ENCODE measurements at regions not wholly inside any gene's neighbourhood (a gene's known extent, or its start where the extent isn't known, plus 50 kb on each side); places are given as distances from the start of the nearest gene placed in this dataset.

DNA sequence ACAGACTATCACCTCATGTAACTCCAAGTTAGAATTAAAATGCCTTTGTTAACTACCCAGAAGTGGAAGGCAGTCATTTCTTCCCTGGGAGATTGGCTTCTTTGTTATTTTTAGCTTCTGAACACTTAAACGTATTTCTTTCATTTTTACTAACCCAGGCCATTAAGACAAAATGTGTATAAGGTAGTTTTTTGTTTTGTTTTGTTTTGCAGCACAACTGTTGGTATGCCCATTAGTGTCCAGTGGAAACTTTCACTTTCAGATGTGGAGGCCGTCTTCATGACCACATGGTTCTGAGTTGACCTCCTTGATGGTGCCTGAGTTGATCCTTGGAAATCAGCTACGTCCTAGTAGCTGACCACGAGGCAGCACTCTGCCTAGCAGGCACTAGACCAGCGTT lies 264.6 kb upstream of the ZNF608 start:
- DNase-seq = no peak

GRCh38 chr5:125011419-125011818 lies 265.0 kb upstream of the ZNF608 start:
- DNase-seq = no peak

GRCh38 chr5:125011947-125012346 lies 265.5 kb upstream of the ZNF608 start:
- DNase-seq = peak; percentile 14

- DNase-seq = no peak
These were observed 266.4 kb upstream of the ZNF608 start for GRCh38 chr5:125012727-125013451.

- DNase-seq = no peak
These were observed 267.8 kb upstream of the ZNF608 start for GRCh38 chr5:125014202-125014601.

- DNase-seq = no peak
These were observed 271.4 kb upstream of the ZNF608 start for GRCh38 chr5:125017796-125018195.

DNA sequence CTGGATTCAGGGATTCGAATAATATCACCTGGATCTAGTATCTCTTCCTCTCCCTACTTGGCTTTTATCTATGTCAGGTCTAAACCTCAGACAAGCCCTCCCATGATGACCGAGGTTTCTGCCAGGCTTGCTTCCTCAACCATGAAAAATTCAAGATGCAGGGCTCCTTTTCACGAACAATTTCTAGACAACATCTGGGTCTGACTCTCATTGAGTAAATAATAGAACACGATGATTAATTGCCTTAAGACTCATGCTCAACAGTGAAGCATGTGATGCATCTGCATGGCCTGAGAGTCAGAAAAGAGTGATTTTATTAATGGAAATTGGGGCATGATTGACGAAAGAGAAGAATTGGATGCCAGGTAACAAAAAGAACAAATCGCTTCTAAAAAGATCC lies 277.2 kb upstream of the ZNF608 start:
- no peak for DNase-seq

GRCh38 chr5:125026867-125027731 lies 280.7 kb upstream of the ZNF608 start:
- DNase-seq = no peak

GRCh38 chr5:125032286-125032685 lies 285.8 kb upstream of the ZNF608 start:
- DNase-seq = no peak

- no peak for DNase-seq
These were observed 287.2 kb upstream of the ZNF608 start for GRCh38 chr5:125033602-125034001.

- no peak for DNase-seq
These were observed 287.9 kb upstream of the ZNF608 start for GRCh38 chr5:125034331-125034730.

DNA sequence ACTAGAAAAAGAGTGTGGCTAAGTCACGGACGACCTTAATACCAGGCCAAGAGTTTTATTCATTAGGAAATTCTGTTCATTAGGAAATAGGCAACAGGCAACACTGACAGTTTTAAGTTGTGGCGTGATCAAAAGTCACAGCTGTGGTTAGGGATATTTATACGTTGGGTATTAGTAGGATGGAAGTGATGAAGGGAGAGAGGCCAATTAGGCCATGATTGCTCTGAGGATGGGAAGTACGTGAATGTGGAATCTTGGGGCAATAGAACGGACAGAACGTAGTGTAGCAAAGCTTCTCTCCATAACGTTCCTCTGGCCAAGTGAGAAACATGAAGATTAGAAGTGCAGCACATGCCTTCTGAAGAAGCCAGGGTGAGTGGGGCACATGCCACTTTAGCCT lies 290.1 kb upstream of the ZNF608 start:
- no peak for DNase-seq

GRCh38 chr5:125037020-125037419 lies 290.6 kb upstream of the ZNF608 start:
- no peak for DNase-seq

DNA sequence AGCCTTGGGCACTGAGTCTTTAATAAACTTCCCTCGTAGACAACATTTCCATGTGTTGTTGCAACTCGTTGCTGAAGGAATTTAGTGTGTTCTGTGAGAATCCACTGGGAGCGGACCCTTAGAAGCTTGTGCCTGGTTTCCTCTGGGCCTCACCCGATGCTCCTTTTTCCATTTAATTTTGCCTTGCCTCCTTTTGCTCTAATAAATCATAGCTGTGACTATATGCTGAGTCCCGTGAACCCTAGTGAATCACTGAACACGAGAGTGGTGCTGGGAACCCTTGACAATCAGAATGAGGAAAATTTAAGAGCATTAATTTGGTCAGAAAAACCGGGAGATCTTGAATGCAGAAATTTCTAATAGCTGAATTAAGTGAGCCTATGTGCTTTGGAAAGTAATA lies 291.1 kb upstream of the ZNF608 start:
- DNase-seq = no peak

DNA sequence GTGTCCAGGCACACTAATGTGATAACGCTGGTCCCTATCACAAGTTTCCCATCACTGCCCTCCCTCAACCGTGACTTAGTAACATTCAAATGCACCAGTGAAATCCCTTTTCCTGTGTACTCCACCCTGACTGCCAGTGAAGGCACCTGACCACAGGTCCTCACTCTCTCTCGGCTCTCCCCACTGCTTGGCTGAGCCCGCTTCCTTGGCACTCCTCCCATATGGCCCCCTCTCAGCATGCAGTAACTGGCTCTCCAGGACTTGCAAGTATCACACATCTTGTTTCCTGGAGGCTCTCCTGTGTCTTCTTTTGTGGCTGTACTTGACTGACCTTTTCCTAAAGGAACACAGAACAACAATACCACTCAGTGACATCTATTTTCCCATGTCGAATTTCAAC lies 292.0 kb upstream of the ZNF608 start:
- DNase-seq = no peak

DNA sequence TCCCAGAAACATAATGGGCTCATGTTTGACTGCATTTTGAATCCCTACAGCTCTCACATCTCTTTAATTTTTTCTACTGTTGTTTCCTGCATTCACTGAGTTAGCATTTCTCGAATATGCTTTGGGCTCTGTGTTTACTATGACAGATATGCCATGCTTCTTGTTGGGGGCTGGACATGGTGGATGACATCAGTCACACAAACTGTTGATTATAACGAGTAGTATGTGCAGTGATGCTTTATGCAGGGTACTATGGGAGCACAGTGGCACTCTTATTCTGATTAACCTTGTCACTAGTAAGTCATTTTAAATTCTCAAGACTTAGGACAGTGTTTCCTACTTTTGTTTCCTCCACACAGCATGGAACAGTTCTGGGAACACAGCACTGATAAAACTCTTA lies 295.4 kb upstream of the ZNF608 start:
- DNase-seq = no peak

DNA sequence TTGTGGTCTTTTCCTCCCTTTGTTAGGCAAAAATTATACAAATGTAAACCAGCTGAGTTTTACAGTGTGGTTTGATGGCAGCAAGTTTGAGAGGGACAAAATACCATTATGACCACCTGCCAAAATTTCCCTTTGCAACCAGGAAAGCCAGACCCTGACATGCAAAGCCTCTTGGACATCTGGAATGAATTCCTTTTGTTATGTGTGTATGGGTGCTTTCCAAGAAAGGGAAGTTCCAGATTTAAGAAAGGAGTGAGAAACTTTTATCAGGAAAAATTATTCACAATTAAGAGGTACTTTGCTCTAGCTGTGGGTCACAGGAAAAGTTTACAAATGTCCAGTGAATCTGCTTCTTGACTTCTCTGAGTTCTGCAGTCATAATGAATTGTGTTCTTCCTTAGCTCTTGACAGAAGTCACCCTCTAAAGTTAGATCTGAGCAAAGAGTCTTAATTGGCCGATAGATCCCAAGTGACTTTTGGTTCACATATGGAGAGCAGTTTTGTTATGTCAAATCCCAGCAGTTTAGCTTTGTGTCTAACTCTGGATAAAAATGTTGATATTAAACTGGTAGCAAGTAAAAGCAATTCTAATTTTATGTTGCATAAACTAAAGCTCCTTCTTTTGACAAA lies 295.9 kb upstream of the ZNF608 start:
- DNase-seq = peak; percentile 53

DNA sequence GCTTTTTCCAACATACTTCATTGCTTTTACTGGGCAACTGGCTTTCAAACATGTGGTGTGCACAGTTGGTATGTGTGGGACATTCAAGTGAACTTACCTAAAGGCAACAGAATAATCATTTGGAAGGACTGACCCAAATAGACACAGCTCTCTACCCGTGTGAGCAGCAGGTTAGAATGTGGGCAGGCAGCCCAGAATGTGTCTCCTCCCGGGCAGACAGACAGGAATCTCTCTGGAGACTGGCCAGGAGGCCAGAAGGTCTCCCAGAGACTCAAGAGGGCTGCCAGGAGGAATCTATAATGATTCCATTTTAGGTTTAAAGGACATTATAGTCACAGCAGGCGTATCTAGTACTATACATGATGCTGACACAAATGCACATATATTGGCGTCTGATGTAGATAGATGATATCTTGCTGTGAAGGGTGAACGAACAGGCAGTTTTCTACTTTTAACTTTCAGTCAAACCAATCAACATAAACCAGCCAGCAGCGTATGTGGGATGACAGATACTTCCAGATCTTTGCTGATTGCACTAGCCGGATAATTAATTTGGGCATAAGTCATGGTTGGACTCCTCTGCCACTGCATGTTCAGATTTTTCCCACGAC lies 297.4 kb upstream of the ZNF608 start:
- peak; percentile 83 for DNase-seq

- no peak for DNase-seq
These were observed 298.2 kb upstream of the ZNF608 start for GRCh38 chr5:125044491-125045282.

GRCh38 chr5:125045646-125046045 lies 299.2 kb upstream of the ZNF608 start:
- no peak for DNase-seq

GRCh38 chr5:125046838-125047237 lies 300.4 kb upstream of the ZNF608 start:
- DNase-seq = no peak

DNA sequence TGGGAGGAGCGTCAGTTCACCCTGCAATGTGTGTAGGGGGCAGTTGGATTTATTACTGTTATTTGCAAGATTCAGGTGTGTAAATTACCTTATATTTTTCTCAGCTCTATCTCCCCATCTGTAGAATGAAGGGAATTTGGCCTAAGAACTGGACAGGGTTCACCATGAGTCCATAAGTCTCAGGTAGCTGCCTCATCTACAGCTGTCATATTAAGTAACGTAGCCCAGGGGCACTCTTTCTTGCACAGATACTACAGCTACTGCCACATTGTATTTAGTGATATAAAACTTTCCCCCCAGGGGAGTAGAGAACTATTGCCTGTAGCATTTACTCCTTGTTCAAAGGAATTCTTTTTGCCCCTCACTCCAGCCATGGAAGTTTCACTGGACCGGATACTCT lies 301.4 kb upstream of the ZNF608 start:
- no peak for DNase-seq

Measured in tongue (tissue), 1 donor.